Mucosa of rectum (tissue), 2 donors: ENCODE measurements at regions not wholly inside any gene's neighbourhood (a gene's known extent, or its start where the extent isn't known, plus 50 kb on each side); places are given as distances from the start of the nearest gene placed in this dataset.

Experiments used
- H3K27ac ChIP-seq, 2 donors: one replicate each; pipeline ENCODE4 v1.7.0; 2013; ENCODE audit warnings: inconsistent platforms in 2 of 2, low read depth in 2 of 2, low read length in 2 of 2
- H3K27me3 ChIP-seq, 2 donors: one replicate each; pipeline ENCODE4 v1.7.0; 2013; ENCODE audit warnings: low read length in 2 of 2; ENCODE audit not compliant: control insufficient read depth in 2 of 2, insufficient read depth in 2 of 2
- H3K36me3 ChIP-seq, 2 donors: one replicate each; pipeline ENCODE4 v1.7.0; 2013; ENCODE audit warnings: low read length in 2 of 2; ENCODE audit not compliant: control insufficient read depth in 2 of 2, insufficient read depth in 2 of 2
- H3K4me1 ChIP-seq, 2 donors: one replicate each; pipeline ENCODE4 v1.7.0; 2013; ENCODE audit warnings: low read length in 2 of 2, mild to moderate bottlenecking in 1 of 2; ENCODE audit not compliant: control insufficient read depth in 2 of 2, insufficient read depth in 2 of 2
- H3K4me3 ChIP-seq, 2 donors: one replicate each; pipeline ENCODE4 v1.7.0; 2013; ENCODE audit warnings: low read length in 2 of 2
- H3K9ac ChIP-seq, 2 donors: one replicate each; pipeline ENCODE4 v1.7.0; 2013; ENCODE audit warnings: low read length in 2 of 2, low read depth in 1 of 2, mild to moderate bottlenecking in 1 of 2
- H3K9me3 ChIP-seq, 2 donors: one replicate each; pipeline ENCODE4 v1.7.0; 2013; ENCODE audit warnings: low read length in 2 of 2; ENCODE audit not compliant: control insufficient read depth in 2 of 2
- donor health status: healthy.
- donor health status: Normal muscosa, but diverticular disease.

DNA sequence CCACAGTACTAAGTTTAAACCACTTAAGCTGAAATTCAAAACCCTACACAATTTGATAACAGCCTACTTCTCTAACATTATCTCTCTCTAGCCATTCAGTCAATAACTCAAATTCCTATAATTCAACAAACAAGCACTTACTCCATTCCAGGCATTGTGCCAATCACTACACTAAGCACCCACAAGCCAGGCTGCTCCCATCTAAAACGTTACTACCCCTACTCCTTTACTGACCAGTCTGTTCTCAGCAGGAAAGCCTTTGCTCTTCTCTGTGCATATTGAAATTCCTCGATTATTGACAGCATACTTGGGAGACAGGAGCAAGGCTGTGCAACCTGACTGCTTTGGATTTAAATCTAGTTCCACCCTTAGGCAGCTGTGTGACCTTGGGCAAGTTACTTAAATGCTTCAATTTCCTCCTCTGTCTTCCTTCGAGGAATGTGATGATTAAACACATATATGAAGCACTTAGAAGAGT, 177.2 kb upstream of the THBS1 start:
- Histone ChIP-seq H3K27ac (no peak overlapping the region), H3K9me3 (no peaks in the 10 kb centered on the region), H3K9ac (no peak overlapping the region), H3K27me3 (no peaks in the 10 kb centered on the region), H3K4me1 (peaks cover 3 to 7% of the 10 kb centered on the region in 2 donors), H3K4me3 (no peak overlapping the region), H3K36me3 (no peaks in the 10 kb centered on the region)

DNA sequence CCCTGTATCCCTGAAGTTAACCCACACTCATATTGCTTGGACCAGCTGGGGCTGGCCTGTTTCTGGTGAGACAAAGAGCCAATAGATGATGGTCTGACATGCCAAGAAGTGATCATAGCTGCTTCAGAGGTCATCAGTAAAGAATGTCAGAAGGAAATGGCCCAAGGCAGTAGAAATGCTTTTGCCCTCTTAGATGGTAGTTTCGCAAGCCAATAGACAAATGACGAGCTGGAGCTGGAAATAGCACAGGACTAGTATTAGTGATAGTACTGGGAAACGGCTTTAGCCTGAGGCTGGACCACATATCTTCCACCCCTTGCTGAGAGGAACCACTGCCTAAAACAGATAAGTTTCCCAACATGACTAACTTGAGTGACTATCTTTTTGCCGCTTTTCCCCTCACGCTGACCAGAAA, 176.1 kb upstream of the THBS1 start:
- Histone ChIP-seq H3K27ac (no peak overlapping the region), H3K9me3 (no peaks in the 10 kb centered on the region), H3K4me3 (no peak overlapping the region), H3K9ac (no peak overlapping the region), H3K4me1 (peaks cover 3 to 7% of the 10 kb centered on the region in 2 donors), H3K27me3 (no peaks in the 10 kb centered on the region), H3K36me3 (no peaks in the 10 kb centered on the region)

DNA sequence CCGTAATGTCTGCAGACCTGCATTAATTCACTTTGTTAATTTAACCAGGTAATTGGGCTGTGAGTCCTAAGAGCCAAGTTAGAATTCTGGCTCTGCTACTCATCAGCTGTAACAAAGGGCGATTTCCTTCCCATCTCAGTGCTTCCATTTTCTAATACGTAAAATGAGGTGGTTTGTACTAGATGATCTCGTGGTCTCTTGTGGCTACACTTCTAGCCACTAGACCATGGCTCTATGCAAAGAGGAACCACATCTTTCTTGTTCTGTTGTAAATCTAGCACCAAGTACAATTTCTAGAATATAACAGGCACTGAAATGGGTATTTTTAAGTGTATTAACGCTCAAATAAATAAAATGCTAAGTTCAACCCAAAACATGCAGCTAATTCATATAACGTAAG, 174.4 kb upstream of the THBS1 start:
- no peak overlapping the region for H3K27ac ChIP-seq
- no peaks in the 10 kb centered on the region for H3K9me3 ChIP-seq
- H3K36me3 ChIP-seq: no peaks in the 10 kb centered on the region
- H3K4me3 ChIP-seq: no peak overlapping the region
- H3K27me3 ChIP-seq: no peaks in the 10 kb centered on the region
- H3K4me1 ChIP-seq: peaks cover 3 to 7% of the 10 kb centered on the region in 2 donors
- no peak overlapping the region for H3K9ac ChIP-seq

DNA sequence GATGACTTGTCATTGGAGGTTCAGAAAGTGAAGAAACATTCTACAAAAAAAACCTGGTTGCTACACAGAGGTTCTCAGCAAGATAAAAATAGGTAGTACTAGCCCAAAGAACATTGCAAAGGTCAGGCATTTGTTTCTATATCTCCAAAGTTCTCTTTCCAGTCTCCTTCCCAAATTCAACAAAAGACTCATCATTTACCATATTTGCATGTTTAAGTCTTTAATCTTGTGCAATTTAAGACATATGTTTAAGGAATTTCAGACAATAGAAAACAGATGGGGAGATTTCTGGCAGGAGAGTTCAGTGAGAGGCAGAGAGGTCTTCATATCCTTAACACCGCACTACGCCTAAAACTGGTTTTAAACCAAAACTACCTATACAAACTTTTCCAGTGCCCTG, 173.8 kb upstream of the THBS1 start:
- Histone ChIP-seq H3K9ac (no peak overlapping the region), H3K9me3 (no peaks in the 10 kb centered on the region), H3K4me3 (no peak overlapping the region)

DNA sequence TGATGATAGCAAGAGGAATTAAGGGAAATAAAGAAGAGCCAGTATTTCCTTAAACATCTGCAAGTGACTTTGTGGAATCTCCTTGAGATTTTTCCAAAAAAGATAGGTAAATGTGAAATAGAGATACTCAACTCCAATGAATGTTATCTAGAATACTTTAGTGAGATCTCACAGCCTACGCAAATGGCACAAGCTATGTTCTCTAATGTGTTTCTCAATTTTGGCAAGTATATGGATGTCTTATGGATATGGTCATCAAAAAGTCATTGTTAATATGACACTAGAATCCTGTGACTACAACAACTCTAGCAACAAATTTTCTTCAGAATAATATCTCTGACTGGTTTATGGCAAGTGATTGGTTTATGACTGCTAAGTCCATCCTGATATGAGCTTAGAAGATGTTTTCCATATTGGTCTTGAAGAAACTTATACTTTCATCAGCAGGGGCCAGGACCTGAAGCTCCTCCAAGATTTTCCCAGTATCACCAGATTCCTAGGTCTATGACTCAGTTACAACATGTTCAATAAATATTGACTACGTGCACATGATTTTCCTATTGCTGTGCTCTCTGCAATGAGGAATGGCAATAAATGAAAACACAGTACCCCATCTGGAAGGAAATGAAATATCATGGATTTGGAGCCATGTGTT, 170.9 kb upstream of the THBS1 start:
- H3K9me3 ChIP-seq: no peaks in the 10 kb centered on the region
- no peak overlapping the region for H3K9ac ChIP-seq
- H3K4me3 ChIP-seq: no peak overlapping the region
- no peaks in the 10 kb centered on the region for H3K36me3 ChIP-seq
- no peak overlapping the region for H3K27ac ChIP-seq
- no peaks in the 10 kb centered on the region for H3K27me3 ChIP-seq
- no peaks in the 10 kb centered on the region for H3K4me1 ChIP-seq

More for the DNA sequence above, 173.8 kb upstream of the THBS1 start:
- Histone ChIP-seq H3K27ac (no peak overlapping the region), H3K4me1 (peaks cover 3 to 7% of the 10 kb centered on the region in 2 donors), H3K36me3 (no peaks in the 10 kb centered on the region), H3K27me3 (no peaks in the 10 kb centered on the region)

DNA sequence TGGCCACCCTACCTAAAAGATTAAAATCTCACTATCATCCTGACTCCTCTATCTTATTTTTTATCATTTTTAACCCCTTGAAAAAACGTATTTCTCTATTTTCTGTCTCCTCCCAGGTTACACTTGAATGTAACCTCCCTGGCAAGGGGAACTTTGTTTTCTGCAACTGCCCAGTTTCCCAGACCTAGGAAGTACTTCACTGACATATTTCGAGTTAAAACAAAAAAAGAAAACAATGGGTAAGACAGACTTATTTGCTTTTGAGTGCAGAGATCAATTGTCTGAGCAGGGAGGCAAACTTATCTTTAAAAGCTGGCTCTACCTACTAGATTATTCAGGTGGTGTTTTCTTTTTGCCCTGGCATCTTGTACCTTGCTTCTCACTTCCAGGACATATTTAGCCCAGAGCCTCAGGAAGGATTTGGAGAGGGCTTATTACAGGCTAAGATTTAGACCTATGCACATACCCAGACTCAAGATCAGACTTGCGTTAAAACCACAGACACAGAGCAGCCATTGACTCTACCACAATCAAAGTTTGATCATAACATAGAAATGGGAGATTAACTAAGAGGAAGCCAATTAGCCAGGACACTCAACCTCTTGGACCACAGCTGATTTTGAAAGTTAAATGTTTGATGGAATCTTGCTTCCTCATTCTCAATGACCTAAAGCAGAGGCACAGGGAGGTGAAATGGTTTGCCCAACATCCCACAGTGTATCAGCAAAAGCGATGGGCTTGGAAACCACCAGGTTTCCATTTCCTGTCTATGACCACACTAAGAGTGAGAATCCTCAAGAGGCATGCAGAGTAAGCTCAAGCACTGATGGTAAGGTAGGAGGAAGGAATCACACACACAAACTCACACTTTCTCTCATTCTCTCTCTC, 169.5 kb upstream of the THBS1 start:
- H3K36me3 ChIP-seq: no peaks in the 10 kb centered on the region
- H3K27me3 ChIP-seq: no peaks in the 10 kb centered on the region
- no peaks in the 10 kb centered on the region for H3K4me1 ChIP-seq
- H3K9ac ChIP-seq: no peak overlapping the region
- H3K9me3 ChIP-seq: no peaks in the 10 kb centered on the region
- no peak overlapping the region for H3K27ac ChIP-seq
- H3K4me3 ChIP-seq: no peak overlapping the region

DNA sequence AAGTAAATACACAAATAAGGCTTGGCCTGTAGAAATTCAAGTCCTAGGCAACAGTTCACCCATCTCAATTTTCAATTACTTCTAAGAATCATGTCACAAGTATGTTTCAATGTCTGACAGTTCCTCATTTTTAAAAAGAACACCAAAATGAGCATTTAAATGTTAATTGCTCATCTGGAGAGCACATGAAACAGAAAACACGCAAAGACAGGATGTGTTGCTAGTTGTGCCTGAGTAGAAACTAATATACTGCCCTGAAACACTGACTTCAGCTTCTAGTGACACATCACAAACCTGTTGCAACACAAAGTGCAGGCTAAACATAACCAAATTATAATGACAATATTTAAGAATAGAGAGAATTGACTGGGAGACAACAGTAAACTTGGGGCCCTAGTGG, 167.3 kb upstream of the THBS1 start:
- Histone ChIP-seq H3K27ac (no peak overlapping the region), H3K36me3 (no peaks in the 10 kb centered on the region), H3K9me3 (no peaks in the 10 kb centered on the region), H3K9ac (no peak overlapping the region), H3K4me3 (no peak overlapping the region), H3K4me1 (no peaks in the 10 kb centered on the region), H3K27me3 (no peaks in the 10 kb centered on the region)

DNA sequence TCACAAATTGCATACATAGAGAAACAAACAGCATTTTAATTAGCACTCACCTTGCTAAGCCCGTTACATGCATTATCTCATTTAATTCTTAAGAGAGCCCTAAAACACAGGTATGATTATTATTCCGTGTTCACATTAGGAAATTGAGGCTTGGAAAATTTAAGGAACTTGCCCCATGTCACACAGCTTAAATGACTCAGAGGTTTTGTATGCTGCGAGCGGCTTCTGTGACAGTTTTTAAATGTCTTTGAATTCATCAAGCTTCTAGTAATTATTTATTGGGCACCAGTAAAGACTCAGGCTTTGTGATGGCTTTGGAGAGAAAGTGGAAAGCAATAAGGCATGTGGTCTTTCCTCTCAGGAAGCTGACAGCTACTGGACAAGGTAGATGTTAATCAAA, 166.7 kb upstream of the THBS1 start:
- no peaks in the 10 kb centered on the region for H3K27me3 ChIP-seq
- H3K27ac ChIP-seq: no peak overlapping the region
- no peak overlapping the region for H3K4me3 ChIP-seq
- no peaks in the 10 kb centered on the region for H3K9me3 ChIP-seq
- H3K4me1 ChIP-seq: no peaks in the 10 kb centered on the region
- H3K36me3 ChIP-seq: no peaks in the 10 kb centered on the region
- H3K9ac ChIP-seq: no peak overlapping the region

DNA sequence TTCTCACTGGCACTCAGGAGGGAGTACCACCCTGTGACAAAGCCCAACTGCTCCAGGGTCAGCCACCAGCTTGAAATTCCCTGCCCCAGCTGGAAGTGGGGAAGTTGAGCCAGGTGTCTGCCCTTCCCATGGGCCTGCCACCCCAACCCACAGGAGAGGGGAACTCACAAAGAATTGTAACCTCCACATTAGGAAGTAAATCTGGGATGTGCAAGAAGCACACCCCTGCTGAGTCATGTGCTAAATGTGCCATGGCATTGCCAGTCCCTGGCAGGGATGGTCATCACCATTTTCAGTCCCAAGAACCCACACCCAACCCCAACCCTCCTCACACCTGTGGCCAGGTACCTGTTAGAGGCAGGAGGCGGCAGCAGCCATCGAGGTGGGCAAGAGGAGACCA, 165.2 kb upstream of the THBS1 start:
- H3K36me3 ChIP-seq: no peaks in the 10 kb centered on the region

DNA sequence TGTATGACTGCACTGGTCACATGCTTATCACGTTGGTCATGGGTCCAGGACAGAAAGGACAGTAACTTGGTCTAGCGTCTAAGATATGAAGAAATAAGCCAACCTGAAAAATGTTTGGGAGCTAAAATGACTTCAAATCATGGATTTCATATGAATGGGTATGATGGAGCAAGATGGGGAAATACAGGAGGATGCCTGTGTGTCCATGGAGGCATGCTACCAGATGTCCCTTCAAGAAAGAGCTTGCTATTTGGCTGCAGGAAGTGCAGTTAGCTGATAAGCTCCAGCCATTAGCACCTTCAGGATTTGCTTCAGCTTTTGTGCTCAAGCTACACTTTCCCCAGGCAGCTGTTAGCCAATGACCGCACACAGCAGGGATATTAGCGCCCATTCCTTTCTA, 164.6 kb upstream of the THBS1 start:
- H3K36me3 ChIP-seq: no peaks in the 10 kb centered on the region
- no peaks in the 10 kb centered on the region for H3K27me3 ChIP-seq
- H3K9ac ChIP-seq: no peak overlapping the region
- no peaks in the 10 kb centered on the region for H3K9me3 ChIP-seq
- H3K4me1 ChIP-seq: no peaks in the 10 kb centered on the region
- H3K27ac ChIP-seq: no peak overlapping the region
- no peak overlapping the region for H3K4me3 ChIP-seq

More for the DNA sequence above, 165.2 kb upstream of the THBS1 start:
- no peaks in the 10 kb centered on the region for H3K27me3 ChIP-seq
- H3K4me1 ChIP-seq: no peaks in the 10 kb centered on the region
- H3K9ac ChIP-seq: no peak overlapping the region
- H3K27ac ChIP-seq: no peak overlapping the region
- no peak overlapping the region for H3K4me3 ChIP-seq
- no peaks in the 10 kb centered on the region for H3K9me3 ChIP-seq
